HFF-Myc (cell line): ENCODE measurements at regions not wholly inside any gene's neighbourhood (a gene's known extent, or its start where the extent isn't known, plus 50 kb on each side); places are given as distances from the start of the nearest gene placed in this dataset.

Source experiments
- DNase-seq: peaks from one replicate; pipeline ENCODE4 v3.0.0-alpha.2; 2011; ENCODE audit warnings: low read depth; ENCODE audit errors: extremely low read depth
- H3K4me3 ChIP-seq: replicated peaks from 2 replicates; pipeline ENCODE4 v1.5.1; 2011; ENCODE audit warnings: low read depth, mild to moderate bottlenecking, control low read depth, low read length
- TF ChIP-seq, protein P1 (sequence below): IDR thresholded peaks from 2 replicates; pipeline ENCODE4 v1.5.1; 2012; ENCODE audit warnings: mild to moderate bottlenecking, low read depth, low read length, control low read depth; ENCODE audit errors: missing control alignments

DNA sequence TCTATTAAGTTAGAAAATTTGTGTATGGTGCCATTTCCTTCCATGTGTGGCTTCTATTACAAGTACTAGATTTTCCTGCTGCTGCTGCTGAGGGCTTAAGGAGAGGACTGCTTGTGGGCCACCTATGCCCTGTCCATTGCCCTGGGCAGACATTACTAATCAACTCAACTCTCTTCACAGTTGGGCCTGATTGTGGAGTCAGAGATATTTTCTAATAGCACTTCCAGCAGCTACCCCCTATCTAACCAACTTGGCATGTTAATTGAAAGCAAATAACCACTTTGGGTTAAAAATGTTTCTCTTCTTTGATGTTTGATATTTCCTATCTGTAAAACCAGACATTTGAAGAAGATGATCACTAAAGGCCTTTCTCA, 242.0 kb downstream of the EDEM1 start:
- TF ChIP-seq, protein P1, sequence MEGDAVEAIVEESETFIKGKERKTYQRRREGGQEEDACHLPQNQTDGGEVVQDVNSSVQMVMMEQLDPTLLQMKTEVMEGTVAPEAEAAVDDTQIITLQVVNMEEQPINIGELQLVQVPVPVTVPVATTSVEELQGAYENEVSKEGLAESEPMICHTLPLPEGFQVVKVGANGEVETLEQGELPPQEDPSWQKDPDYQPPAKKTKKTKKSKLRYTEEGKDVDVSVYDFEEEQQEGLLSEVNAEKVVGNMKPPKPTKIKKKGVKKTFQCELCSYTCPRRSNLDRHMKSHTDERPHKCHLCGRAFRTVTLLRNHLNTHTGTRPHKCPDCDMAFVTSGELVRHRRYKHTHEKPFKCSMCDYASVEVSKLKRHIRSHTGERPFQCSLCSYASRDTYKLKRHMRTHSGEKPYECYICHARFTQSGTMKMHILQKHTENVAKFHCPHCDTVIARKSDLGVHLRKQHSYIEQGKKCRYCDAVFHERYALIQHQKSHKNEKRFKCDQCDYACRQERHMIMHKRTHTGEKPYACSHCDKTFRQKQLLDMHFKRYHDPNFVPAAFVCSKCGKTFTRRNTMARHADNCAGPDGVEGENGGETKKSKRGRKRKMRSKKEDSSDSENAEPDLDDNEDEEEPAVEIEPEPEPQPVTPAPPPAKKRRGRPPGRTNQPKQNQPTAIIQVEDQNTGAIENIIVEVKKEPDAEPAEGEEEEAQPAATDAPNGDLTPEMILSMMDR: no peak
- no peak overlapping the region for H3K4me3 ChIP-seq
- DNase-seq: no peak

DNA sequence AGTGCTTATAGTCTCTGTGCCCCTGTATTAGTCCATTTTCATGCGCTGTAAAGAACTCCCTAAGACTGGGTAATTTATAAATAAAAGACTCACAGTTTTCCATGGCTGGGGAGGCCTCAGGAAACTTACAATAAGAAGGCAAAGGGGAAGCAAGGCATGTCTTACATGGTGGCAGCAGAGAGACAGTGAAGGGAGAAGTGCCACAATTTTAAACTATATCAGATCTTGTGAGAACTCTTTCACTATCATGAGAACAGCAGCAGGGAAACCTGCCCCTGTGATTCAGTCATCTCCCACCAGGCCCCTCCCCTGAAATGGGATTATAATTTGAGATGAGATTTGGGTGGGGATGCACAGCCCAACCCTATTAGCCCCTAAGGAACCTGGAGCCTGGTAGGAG, 243.2 kb downstream of the EDEM1 start:
- DNase-seq: no peak
- H3K4me3 ChIP-seq: no peak overlapping the region
- TF ChIP-seq, protein P1: no peak

DNA sequence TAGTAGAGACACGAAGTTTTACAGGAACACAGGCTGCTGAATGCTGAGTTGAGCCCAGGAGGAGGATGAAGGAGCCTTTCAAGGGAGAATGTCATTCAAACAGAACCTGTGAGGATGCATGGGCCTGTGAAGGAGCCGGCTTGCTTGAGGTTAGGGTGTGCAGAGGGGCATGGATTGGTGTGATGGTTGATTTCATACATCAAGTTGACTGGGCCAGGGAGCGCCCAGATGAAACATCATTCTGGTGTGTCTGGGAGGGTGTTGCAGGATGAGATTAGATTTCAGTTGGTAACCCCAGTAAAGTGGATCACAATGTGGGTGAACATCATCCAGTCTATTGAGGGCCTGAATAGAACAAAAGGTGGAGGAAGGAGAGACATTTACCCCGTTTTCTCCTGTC, 243.6 kb downstream of the EDEM1 start:
- H3K4me3 ChIP-seq: no peak overlapping the region
- TF ChIP-seq, protein P1: no peak
- no peak for DNase-seq

DNA sequence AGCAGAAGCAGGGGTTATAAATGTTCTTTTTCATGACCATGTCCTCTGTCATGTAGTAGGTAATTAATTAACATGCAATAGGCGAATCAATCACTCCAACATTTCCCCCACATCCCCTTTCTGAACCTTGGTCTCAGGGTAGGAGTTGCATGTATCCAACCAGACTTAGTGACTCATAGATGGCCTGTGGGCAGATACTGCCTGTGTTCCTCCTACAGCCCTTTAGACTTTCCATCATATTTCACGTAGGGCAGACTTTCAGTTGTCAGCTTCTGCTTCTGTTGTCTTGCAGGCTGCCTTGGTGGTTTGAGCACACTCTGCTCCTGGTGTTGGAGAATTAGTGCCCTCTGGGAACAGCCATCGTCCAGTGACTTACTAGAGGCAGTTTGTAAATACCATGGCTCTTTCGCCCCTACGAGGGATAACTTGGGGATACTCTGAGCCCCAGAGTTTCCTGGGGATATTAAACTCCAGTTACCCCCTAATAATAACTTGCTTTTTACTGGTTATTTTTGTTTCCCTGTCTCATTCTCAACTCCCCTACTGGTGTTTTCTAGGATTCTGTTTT, 244.4 kb downstream of the EDEM1 start:
- no peak for DNase-seq
- TF ChIP-seq, protein P1: no peak
- no peak overlapping the region for H3K4me3 ChIP-seq

DNA sequence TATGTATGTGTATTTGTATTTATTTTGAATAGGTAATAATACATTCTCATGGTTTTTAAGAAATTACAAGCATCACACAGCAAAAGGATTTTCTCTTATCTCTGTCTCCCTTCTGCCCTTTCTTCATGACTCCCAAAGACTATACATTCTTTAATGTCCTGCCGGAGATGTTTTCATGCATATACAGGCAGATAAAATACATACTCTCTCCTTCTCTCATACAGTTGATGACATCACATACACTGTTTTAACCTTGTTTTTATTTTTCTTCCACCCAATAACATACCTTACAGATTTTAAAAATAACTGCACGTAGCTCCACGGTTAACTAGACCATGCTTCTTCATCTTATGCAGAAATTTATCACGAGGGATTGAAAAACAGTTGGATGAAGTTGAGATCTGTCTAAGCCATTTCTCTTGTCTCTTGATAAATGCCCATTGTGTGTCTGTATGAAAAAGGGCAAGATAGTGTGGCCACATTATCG, 249.8 kb downstream of the EDEM1 start:
- TF ChIP-seq, protein P1: no peak
- H3K4me3 ChIP-seq: no peak overlapping the region
- no peak for DNase-seq

DNA sequence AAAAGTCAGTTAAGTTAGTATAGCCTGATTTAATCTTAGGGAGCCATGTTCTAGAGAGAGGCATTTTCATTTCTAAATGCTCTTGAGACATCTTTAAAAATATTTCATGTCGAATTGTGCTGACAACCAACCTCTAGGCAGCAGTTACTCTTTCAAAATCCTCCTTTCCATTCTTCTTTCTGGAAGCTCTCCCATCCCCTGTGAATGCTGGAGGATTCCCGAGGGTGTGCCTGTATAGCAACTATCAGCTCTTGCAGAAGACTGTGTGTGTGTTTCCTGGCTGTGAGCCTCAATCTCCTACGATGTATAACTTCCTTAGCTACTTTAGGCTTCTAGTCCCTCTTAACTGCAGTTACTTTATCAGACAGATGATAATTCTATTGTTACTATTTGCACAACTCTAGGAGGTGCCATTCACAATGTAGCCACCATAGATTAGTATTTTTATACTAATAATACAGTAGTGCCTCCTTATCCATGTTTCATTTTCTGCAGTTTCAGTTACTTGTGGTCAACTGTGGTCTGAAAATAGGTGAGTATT, 250.3 kb downstream of the EDEM1 start:
- DNase-seq: no peak
- no peak overlapping the region for H3K4me3 ChIP-seq
- TF ChIP-seq, protein P1: no peak

DNA sequence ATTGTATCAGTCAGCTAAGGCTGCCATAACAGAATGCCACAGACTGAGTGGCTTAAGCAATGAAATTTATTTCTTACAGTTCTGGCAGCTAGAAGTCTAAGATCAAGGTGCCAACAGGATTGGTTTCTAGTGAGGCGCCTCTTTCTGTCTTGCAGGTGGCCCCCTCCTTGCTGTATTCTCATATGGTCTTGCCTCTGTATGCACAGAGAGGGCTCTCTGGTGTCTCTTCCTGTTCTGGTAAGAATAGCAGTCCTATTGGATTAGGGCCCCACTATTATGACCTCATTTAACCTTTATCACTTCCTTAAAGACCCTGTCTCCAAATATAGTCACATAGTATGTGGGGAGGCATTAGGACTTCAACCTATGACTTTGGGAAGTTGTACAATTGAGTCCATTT, 253.9 kb downstream of the EDEM1 start:
- no peak overlapping the region for H3K4me3 ChIP-seq
- TF ChIP-seq, protein P1: no peak
- no peak for DNase-seq
